ENCODE measurements at regions not wholly inside any gene's neighbourhood (a gene's known extent, or its start where the extent isn't known, plus 50 kb on each side); places are given as distances from the start of the nearest gene placed in this dataset.

DNA sequence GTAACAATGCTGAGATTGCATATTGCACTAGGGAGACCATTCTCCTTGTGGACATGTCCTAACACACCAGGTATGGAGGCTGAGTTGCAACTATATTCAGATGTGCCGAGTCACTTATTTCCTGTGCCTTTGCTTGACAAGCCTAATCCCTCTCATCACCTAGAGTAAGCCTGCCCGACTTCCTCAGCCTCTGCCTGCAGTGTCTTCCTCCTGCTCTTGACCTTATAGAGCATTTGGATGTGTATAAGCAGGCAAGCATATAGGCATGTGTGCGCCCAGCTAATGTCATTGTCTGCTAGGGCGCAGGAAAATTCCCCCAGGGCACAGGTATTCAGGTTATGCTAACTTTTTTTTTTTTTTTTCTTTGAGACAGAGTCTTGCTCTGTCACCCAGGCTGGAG, 316.9 kb downstream of the CDH2 start:
- no peak overlapping the region for H3K4me3 ChIP-seq (ENCODE audit: low read depth, poor library complexity, severe bottlenecking)
- 37 to 60% methylated on average over 4 of the region's 4 CpGs for WGBS, 2 donors
- intact Hi-C loops (cut with DNase I; ENCODE audit: low total_unique reads): no loop called here
- TF ChIP-seq POLR2A (IDR thresholded peaks at IDR 0.05): no peak
- TF ChIP-seq, protein P1, sequence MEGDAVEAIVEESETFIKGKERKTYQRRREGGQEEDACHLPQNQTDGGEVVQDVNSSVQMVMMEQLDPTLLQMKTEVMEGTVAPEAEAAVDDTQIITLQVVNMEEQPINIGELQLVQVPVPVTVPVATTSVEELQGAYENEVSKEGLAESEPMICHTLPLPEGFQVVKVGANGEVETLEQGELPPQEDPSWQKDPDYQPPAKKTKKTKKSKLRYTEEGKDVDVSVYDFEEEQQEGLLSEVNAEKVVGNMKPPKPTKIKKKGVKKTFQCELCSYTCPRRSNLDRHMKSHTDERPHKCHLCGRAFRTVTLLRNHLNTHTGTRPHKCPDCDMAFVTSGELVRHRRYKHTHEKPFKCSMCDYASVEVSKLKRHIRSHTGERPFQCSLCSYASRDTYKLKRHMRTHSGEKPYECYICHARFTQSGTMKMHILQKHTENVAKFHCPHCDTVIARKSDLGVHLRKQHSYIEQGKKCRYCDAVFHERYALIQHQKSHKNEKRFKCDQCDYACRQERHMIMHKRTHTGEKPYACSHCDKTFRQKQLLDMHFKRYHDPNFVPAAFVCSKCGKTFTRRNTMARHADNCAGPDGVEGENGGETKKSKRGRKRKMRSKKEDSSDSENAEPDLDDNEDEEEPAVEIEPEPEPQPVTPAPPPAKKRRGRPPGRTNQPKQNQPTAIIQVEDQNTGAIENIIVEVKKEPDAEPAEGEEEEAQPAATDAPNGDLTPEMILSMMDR (IDR thresholded peaks at IDR 0.05): no peak
- no peak for DNase-seq (ENCODE audit: low spot score in 2 of 2)

DNA sequence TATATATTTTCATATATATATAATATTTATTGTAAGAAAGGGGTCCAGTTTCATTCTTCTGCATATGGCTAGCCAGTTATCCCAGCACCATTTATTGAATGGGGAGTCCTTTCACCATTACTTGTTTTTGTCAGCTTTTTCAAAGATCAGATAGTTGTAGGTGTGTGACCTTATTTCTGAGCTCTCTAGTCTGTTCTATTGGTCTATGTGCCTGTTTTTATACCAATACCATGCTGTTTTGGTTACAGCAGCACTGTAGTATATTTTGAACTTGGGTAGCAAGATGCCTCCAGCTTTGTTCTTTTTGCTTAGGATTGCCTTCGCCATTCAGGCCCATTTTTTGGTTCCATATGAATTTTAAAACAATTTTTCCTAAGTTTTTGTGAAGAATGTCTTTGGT, 320.1 kb downstream of the CDH2 start:
- intact Hi-C loops (cut with DNase I; ENCODE audit: low total_unique reads): no loop called here
- H3K4me3 ChIP-seq (ENCODE audit: low read depth, poor library complexity, severe bottlenecking): no peak overlapping the region
- 91 to 96% methylated on average over 1 of the region's 1 CpG for WGBS, 2 donors
- no peak for DNase-seq (ENCODE audit: low spot score in 2 of 2)
- TF ChIP-seq, protein P1 (IDR thresholded peaks at IDR 0.05): no peak
- TF ChIP-seq POLR2A (IDR thresholded peaks at IDR 0.05): no peak

DNA sequence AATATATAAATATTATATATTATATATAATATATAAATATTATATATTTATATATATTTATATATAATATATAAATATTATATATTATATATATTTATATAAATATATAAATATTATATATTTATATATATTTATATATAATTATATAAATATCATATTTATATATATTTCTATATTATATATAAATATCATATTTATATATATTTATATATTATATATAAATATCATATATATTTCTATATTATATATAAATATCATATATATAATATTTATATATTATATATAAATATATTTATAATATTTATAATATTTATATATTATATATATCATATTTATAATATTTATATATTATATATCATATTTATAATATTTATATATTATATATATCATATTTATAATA, 321.4 kb downstream of the CDH2 start:
- no peak overlapping the region for H3K4me3 ChIP-seq (ENCODE audit: low read depth, poor library complexity, severe bottlenecking)
- intact Hi-C loops (cut with DNase I; ENCODE audit: low total_unique reads): no loop called here
- DNase-seq (ENCODE audit: low spot score in 2 of 2): no peak
- TF ChIP-seq, protein P1 (IDR thresholded peaks at IDR 0.05): no peak

DNA sequence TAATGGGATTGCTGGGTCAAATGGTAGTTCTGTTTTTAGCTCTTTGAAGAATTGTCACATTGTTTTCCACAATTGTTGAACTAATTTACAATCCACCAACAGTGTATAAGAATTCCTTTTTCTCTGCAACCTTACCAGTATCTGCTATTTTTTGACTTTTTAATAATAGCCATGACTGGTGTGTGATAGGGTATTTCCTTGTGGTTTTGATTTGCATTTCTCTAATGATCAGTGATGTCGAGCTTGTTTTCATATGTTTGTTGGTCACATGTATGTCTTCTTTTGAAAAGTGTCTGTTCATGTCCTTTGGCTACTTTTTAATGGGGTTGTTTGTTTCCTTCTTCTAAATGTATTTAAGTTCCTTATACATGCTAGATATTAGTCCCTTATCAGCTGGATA, 322.3 kb downstream of the CDH2 start:
- no peak for TF ChIP-seq POLR2A (IDR thresholded peaks at IDR 0.05)
- TF ChIP-seq, protein P1 (IDR thresholded peaks at IDR 0.05): no peak

DNA sequence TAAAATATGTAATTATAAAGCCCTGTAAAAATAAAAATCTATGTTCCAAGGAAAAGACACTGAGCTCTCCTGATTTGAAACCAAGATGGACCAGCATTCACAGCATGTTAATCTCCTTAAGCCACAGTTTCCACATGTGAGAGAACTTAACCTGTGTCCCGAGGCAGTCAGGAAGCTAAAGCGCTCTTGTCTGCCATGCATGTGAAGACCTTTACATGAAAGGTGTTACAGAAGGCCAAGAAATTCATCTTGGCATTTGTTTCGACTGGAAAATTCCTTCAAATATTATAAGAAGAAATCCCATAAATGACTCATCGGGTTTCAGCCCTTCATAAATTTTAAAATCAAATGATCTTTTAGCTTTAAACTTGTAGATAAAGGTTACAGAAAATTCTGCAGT, 328.6 kb downstream of the CDH2 start:
- TF ChIP-seq, protein P1 (IDR thresholded peaks at IDR 0.05): no peak
- TF ChIP-seq POLR2A (IDR thresholded peaks at IDR 0.05): no peak
- DNase-seq (ENCODE audit: low spot score in 2 of 2): no peak
- no peak overlapping the region for H3K4me3 ChIP-seq (ENCODE audit: low read depth, poor library complexity, severe bottlenecking)
- 32 to 42% methylated on average over 4 of the region's 4 CpGs for WGBS, 2 donors
- intact Hi-C loops (cut with DNase I; ENCODE audit: low total_unique reads): no loop called here

More for the DNA sequence above, 322.3 kb downstream of the CDH2 start:
- WGBS, 2 donors: 85 to 100% methylated on average over 1 of the region's 1 CpG
- H3K4me3 ChIP-seq (ENCODE audit: low read depth, poor library complexity, severe bottlenecking): no peak overlapping the region
- intact Hi-C loops (cut with DNase I; ENCODE audit: low total_unique reads): no loop called here
- DNase-seq (ENCODE audit: low spot score in 2 of 2): no peak

DNA sequence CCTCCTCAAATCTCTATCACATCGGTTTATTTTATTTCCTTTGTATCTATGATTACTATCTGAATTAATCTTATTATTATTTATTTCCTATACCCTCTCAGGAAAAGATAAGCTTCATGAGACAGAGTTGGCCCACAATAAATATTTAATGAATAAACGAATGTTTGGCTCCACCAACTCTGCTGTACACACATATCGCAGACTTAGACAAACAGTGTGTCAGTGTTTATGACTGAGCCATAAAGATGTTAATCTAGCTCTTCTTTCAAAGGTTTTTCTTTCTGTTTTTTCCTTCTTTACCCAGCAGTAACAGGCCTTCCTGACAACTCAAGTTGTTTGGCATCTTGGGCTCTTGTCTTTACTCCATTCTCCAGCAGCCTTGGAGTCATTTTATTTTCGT, 329.5 kb downstream of the CDH2 start:
- TF ChIP-seq POLR2A (IDR thresholded peaks at IDR 0.05): no peak
- TF ChIP-seq, protein P1 (IDR thresholded peaks at IDR 0.05): no peak
- intact Hi-C loops (cut with DNase I; ENCODE audit: low total_unique reads): no loop called here
- 65 to 67% methylated on average over 4 of the region's 4 CpGs for WGBS, 2 donors
- no peak overlapping the region for H3K4me3 ChIP-seq (ENCODE audit: low read depth, poor library complexity, severe bottlenecking)
- DNase-seq (ENCODE audit: low spot score in 2 of 2): no peak

Data from lower leg skin (tissue), 4 donors.